HFF-Myc (cell line): ENCODE measurements at regions not wholly inside any gene's neighbourhood (a gene's known extent, or its start where the extent isn't known, plus 50 kb on each side); places are given as distances from the start of the nearest gene placed in this dataset.

Source experiments
- DNase-seq: peaks from one replicate; pipeline ENCODE4 v3.0.0-alpha.2; 2011; ENCODE audit warnings: low read depth; ENCODE audit errors: extremely low read depth
- H3K4me3 ChIP-seq: replicated peaks from 2 replicates; pipeline ENCODE4 v1.5.1; 2011; ENCODE audit warnings: low read depth, mild to moderate bottlenecking, control low read depth, low read length
- CTCF ChIP-seq: IDR thresholded peaks from 2 replicates; pipeline ENCODE4 v1.5.1; 2012; ENCODE audit warnings: mild to moderate bottlenecking, low read depth, low read length, control low read depth; ENCODE audit errors: missing control alignments

GRCh38 chr17:53166731-53167130, 656.0 kb upstream of the KIF2B start:
- TF ChIP-seq CTCF: no peak
- H3K4me3 ChIP-seq: no peak overlapping the region

GRCh38 chr17:53150101-53150698, 672.5 kb upstream of the KIF2B start:
- TF ChIP-seq CTCF: no peak
- no peak overlapping the region for H3K4me3 ChIP-seq
- no peak for DNase-seq

More at GRCh38 chr17:53166731-53167130, 656.0 kb upstream of the KIF2B start:
- no peak for DNase-seq

- no peak overlapping the region for H3K4me3 ChIP-seq
- no peak for TF ChIP-seq CTCF
- DNase-seq: no peak
These were observed 673.4 kb upstream of the KIF2B start for GRCh38 chr17:53149316-53149715.

- no peak for DNase-seq
- no peak overlapping the region for H3K4me3 ChIP-seq
- no peak for TF ChIP-seq CTCF
These were observed 674.7 kb upstream of the KIF2B start for GRCh38 chr17:53148058-53148457.

GRCh38 chr17:53142890-53143289, 679.8 kb upstream of the KIF2B start:
- DNase-seq: no peak
- TF ChIP-seq CTCF: no peak
- H3K4me3 ChIP-seq: no peak overlapping the region

GRCh38 chr17:53141731-53142130, 681.0 kb upstream of the KIF2B start:
- TF ChIP-seq CTCF: no peak
- no peak overlapping the region for H3K4me3 ChIP-seq
- no peak for DNase-seq

- DNase-seq: no peak
- TF ChIP-seq CTCF: no peak
- H3K4me3 ChIP-seq: no peak overlapping the region
These were observed 681.4 kb upstream of the KIF2B start for GRCh38 chr17:53141280-53141679.
